ENCODE measurements at regions not wholly inside any gene's neighbourhood (a gene's known extent, or its start where the extent isn't known, plus 50 kb on each side); places are given as distances from the start of the nearest gene placed in this dataset.

- no peak for DNase-seq
These were observed 108.0 kb downstream of the DIPK2A start for GRCh38 chr3:144079634-144080033.

GRCh38 chr3:144084929-144085328 is 113.3 kb downstream of the DIPK2A start:
- no peak for DNase-seq

DNA sequence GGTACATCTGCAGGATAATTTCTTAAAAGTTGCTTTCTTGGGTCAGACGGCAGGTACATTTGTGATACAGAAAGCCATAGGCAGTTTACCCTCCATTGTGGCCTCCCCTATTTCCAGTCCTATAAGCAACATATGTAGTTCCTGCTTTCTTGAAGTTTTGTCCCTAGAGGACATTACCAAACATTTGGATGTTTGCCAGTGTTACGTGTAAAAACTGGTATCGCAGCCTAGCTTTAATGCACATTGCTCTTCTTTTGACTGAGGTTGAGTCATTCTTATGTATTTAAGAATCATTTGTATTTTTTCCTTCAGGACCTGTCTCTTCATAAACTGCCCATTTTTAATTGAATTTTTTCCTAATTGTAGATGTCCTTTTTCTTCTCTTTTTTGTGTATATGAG is 114.3 kb downstream of the DIPK2A start:
- DNase-seq = peak; percentile 76

- DNase-seq = no peak
These were observed 124.4 kb downstream of the DIPK2A start for GRCh38 chr3:144096016-144096415.

DNA sequence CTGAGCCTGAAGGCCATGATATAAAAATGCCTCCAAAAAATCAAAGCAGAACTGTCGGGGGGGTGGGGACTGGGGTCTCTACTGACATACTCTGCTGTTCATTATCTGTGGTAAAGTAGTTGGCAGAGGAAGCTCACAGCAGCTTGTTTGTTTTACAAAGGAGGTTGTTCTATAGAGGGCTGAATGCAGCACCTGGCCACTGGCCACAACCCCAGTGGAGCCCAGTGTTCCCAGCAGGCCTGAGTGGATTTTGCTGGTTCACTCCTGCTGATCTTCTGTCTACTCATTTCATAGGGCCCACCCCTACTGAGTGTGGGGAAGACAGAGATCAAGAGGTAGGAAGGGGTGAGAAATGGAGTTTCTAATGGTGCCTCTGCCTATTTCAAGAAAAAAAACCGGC is 125.5 kb downstream of the DIPK2A start:
- DNase-seq = no peak

DNA sequence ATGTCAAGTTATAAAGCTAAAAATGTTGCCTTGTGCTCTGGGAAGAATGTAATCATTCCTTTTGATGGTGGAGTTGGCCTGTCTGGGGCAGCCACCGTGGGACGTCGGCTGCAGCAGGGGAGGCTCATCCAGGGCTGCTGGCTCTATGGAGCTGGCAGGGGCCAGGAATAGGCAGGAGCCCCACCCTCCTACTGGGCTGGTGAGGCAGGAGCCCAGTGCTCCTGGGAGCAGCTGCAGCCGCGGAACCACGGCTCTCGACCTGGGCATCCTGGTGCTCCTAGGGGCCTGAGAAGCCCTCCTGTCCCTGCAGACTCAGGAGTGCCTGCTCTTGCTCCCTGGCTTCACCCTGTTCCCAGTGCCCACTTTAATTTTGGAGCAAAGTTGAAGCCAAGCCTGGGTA is 127.1 kb downstream of the DIPK2A start:
- no peak for DNase-seq

- no peak for DNase-seq
These were observed 130.8 kb downstream of the DIPK2A start for GRCh38 chr3:144102421-144102820.

DNA sequence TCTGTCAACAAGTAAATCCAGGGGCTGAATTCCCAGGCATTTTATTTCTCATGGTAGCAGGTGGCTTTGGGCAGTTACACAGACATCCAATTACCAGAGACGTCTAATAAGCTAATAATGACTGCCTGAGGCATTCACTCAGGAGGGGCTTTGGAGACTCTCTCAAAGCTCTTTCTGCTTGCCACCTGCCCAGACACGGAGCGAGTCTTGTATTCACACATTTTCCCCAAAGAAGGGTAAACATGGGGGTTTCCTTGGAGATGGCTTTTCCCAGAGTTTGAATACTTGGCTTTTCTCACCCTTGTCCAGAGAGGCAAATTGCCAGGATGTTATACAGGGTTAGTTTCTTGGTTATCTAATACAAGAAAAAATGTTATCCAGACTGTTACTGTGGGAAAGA is 132.6 kb downstream of the DIPK2A start:
- DNase-seq = peak; percentile 57

DNA sequence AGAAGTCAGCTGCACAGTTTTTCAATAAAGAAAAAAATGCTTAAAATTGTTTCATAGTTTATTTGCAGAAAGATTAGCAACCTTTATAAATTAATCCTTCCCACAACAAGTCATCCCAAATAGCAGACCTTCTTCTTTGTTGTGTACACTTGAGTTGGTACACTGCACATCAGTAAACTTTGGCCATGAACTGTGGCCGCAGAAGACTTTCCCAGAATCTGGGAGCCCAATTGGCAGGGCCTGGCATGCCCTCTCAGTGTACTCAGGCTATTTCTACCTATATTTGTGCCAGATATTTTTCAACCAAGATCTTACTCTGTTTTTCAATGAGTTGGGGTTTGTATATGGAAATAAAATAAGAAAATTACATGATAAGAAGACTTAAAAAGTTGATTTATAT is 133.1 kb downstream of the DIPK2A start:
- no peak for DNase-seq

GRCh38 chr3:144105542-144105941 is 133.9 kb downstream of the DIPK2A start:
- DNase-seq = no peak

- DNase-seq = no peak
These were observed 135.3 kb downstream of the DIPK2A start for GRCh38 chr3:144106970-144107369.

DNA sequence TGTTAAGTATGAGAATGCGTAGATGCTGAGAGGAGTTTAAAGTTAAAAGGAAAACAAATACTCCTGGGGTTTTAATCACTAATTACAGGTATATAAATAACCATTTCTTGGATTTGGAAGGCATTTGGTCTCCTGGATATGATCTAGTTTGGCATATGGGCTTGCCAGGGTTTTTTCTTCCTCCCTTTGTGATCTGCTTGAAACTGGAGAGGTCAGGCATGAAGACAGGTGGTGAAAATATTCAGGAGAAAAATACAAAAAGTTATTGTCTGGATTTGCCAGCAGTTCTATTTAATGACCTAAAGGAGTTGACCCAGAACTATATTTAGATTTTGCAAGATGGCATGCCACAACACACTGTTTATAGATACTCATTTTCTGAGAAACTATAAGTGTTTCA is 136.3 kb downstream of the DIPK2A start:
- DNase-seq = no peak

- no peak for DNase-seq
These were observed 138.3 kb downstream of the DIPK2A start for GRCh38 chr3:144109944-144110343.

GRCh38 chr3:144112036-144112435 is 140.4 kb downstream of the DIPK2A start:
- DNase-seq = no peak

DNA sequence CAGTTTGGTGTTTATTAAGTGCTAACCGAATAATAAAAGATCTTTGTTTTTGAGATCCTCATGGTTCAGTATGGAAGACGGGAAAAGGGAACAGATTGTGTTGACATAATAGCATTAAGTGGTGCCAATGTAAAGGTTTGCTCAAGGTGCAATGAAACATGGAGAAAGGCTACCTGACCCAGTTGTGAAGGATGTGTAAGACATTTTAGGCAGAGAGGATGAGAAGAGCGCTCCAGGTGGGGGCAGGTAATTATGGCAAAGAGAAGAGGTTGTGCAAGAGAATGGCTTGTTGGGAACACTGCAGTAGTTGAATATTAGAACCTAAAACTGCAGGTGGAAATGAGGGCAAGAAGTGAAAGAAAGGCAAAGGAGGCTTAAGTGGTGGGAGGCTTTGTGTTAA is 140.8 kb downstream of the DIPK2A start:
- DNase-seq = no peak

DNA sequence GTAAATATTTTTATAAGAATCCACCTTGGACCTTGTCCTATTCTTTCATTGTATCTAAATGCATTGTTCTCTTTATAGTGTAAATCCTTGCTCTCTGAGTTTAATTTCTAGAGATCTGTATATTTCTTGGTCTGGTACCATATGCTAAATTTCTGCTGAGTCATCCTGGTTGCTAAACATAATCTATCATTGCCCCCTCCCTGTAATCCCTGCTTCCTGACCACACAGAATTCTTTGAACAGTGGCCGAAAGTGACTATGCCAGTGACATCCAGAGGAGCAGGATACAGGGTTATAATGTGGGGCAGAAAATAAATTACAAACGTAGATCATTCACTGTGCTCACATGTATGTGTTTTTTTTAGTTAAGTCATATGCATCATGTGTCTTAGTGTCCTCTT is 143.1 kb downstream of the DIPK2A start:
- DNase-seq = no peak

- no peak for DNase-seq
These were observed 148.0 kb downstream of the DIPK2A start for GRCh38 chr3:144119633-144120032.

GRCh38 chr3:144121661-144122060 is 150.0 kb downstream of the DIPK2A start:
- DNase-seq = no peak

DNA sequence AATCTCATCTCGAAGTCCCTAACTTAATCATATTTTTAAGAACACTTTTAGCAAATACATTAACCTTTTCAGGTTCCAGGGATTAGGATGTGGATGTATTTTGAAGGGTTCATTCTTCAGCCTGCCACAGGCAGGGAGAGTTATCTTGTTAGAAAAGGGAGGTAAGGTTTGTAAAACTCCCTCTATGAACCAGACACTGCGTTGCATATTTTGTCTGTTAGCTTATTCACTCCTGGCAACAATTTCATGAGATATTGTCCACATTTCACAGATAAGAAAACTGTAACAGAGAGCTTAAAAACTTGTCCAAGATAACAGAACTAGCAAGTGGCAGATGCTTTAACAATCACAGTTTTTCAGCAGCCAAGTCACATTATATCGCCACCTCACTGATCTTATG is 155.4 kb downstream of the DIPK2A start:
- DNase-seq = no peak

DNA sequence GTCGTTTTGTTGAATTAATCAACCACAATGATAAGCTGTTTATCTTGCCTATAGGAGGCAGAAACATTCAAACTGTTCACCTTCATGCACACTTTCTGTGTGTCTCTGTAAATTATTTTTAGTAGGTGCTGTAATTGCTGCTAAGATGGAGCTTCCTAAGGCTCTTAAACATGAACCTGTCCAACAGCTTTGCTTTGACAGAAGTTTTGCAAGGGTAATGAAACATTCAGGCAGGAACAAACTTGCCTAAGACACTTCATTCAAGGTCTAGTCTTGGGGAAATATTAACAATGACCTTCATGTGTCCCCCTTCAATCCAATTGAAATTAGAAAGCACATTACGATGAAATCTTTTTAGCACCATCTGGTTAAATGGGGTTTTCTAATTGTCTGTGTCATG is 156.1 kb downstream of the DIPK2A start:
- no peak for DNase-seq

DNA sequence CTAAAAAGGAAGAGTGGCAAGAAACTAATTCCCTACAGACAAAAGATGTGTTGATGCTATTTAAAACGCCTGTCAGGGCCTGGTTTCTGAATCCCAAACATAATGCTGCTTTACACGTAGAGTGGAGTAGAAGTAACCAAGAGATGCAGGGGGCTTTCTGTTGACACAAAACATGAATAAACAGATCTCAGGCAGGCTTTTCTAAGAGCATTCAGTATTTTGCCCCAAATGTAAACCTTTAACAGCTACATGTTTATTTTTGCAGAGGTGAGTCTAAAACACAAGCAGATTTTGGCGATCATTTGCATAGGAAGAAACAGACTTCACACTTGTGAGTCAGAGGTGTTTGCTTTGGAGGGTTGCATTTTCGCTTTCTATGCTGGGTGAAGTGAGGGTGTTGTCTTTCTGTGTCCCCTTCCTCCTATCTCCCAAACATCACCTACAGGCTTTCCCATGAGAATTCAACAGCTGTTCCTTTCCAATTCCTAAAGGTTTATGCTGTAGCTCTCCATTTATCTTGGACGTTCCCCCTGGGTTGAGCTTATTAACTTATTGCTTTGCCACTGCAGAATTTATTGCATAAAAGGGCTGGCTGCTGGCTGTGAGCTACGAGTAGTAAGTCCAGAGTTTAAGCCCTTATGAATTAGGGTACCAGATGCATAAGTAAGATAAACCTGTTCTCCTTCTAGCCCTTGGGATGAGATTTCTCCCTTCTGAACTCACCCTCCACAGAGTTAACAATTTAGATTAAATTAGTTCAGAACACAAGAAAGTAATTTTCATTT is 156.7 kb downstream of the DIPK2A start:
- DNase-seq = no peak

DNA sequence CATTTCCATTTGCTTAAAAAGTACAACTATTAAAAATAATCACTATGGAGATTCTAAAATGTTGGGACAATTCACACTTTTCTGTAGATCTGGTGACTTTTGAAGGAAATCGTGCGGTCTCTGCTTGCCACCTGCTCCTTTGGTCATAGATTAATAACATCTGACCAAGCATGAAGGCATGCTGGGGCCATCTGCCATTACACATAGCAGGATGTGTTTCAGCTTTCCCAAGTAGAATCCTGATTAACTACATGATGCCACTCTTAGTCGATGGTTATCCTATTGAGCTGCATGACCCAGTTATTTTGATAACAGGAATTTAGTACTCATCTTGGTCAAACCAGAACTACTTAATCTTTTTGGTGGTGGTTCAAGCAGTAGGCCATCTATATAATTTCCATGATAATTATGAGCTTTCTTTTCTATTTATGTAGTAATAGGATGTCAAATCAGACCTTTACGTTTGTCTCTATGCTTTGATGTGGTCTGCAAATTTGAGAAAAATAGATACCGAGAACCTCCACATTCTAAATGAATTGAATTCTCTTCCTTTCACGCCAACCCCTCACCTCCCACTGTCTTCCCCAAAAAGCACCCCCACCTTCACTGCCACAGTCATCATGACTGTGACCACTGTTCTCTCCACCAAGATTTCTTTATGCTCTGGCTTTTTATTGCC is 158.1 kb downstream of the DIPK2A start:
- no peak for DNase-seq

GRCh38 chr3:144141074-144141473 is 169.5 kb downstream of the DIPK2A start:
- DNase-seq = no peak

GRCh38 chr3:144141496-144141895 is 169.9 kb downstream of the DIPK2A start:
- no peak for DNase-seq

All from NCI-H1436 (cell line).